Erythroblast (primary cell): ENCODE measurements at regions not wholly inside any gene's neighbourhood (a gene's known extent, or its start where the extent isn't known, plus 50 kb on each side); places are given as distances from the start of the nearest gene placed in this dataset.
"Not testable (repeated sequence)": the region's sequence is repeated elsewhere in the genome, so short reads cannot be mapped to it uniquely, and the experiment has no call there.

ENCODE experiments used
- GATA1 ChIP-seq: IDR thresholded peaks from 2 replicates; pipeline ENCODE4 v1.6.1; 2011; ENCODE audit warnings: low read depth, mild to moderate bottlenecking, control low read depth, low read length, moderate library complexity
- POLR2A ChIP-seq: IDR thresholded peaks from 2 replicates; pipeline ENCODE4 v1.6.1; 2011; ENCODE audit warnings: mild to moderate bottlenecking, low read length

DNA sequence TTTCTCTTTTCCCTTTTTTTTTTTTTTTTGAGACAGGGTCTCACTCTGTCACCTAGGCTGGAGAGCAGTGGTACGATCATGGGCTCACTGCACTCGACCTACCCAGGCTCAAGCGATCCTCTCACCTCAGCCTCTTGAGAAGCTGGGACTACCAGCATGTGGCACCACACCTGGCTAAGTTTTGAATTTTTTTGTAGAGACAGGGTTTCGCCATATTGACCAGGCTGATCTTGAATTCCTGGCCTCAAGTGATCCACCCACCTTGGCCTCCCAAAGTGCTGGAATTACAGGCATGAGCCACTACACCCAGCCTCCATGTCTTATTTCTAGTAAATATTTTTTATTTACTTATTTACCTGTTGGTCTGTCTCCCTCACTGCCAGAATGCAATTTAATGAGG is 165.8 kb upstream of the KCTD7 start:
- not testable (repeated sequence) for TF ChIP-seq POLR2A, GATA1
